Keratinocyte (primary cell): ENCODE measurements at regions not wholly inside any gene's neighbourhood (a gene's known extent, or its start where the extent isn't known, plus 50 kb on each side); places are given as distances from the start of the nearest gene placed in this dataset.

Source experiments
- DNase-seq: peaks from one replicate; pipeline ENCODE4 v3.0.0-alpha.2; 2011; ENCODE audit warnings: low read depth, missing footprints, low spot score
- FAIRE-seq: peaks from 2 replicates; lab custom pipeline; 2011; peaks lifted over from hg19 to GRCh38; lab: Jason Lieb, UNC
- H2AFZ ChIP-seq: 2 replicates; pipeline ENCODE4 v1.6.0; 2012; ENCODE audit warnings: low read length, control low read depth, inconsistent platforms; ENCODE audit not compliant: control insufficient read depth
- H3K27ac ChIP-seq: 2 replicates; pipeline ENCODE4 v1.5.1; 2011; ENCODE audit warnings: low read length; ENCODE audit not compliant: control insufficient read depth, insufficient read depth
- H3K27me3 ChIP-seq: 3 replicates; pipeline ENCODE4 v1.6.0; 2011; ENCODE audit warnings: low read length; ENCODE audit not compliant: control insufficient read depth, insufficient read depth; ENCODE audit errors: extremely low read depth
- H3K36me3 ChIP-seq, 2 experiments: 2 replicates in 1 of 2; 3 replicates in 1 of 2; pipeline ENCODE4 v1.5.1; 2011; ENCODE audit warnings: low read length in 2 of 2, mild to moderate bottlenecking in 1 of 2; ENCODE audit not compliant: control insufficient read depth in 2 of 2, insufficient read depth in 2 of 2; ENCODE audit errors: extremely low read depth in 1 of 2
- H3K4me1 ChIP-seq: 3 replicates; pipeline ENCODE4 v1.5.1; 2011; ENCODE audit warnings: low read length; ENCODE audit not compliant: control insufficient read depth, insufficient read depth; ENCODE audit errors: extremely low read depth
- H3K4me2 ChIP-seq: 3 replicates; pipeline ENCODE4 v1.6.0; 2011; ENCODE audit warnings: low read depth, low read length; ENCODE audit not compliant: control insufficient read depth, insufficient read depth; ENCODE audit errors: extremely low read depth
- H3K4me3 ChIP-seq, 3 experiments: fragments of 200-600 bp in 1 of 3; sonication (generic) in 1 of 3; 2 replicates in 2 of 3; 3 replicates in 1 of 3; pipeline ENCODE4 v1.5.1; 2011 to 2016; ENCODE audit warnings: low read length in 3 of 3, mild to moderate bottlenecking in 3 of 3, control low read depth in 2 of 3, inconsistent platforms in 1 of 3, low read depth in 1 of 3, mixed read lengths in 1 of 3, mixed run types in 1 of 3, moderate library complexity in 1 of 3; ENCODE audit not compliant: control insufficient read depth in 2 of 3, insufficient read depth in 2 of 3; ENCODE audit errors: extremely low read depth in 1 of 3
- H3K79me2 ChIP-seq: 2 replicates; pipeline ENCODE4 v1.6.0; 2012; ENCODE audit warnings: low read length; ENCODE audit not compliant: control insufficient read depth, insufficient read depth
- H3K9ac ChIP-seq: 3 replicates; pipeline ENCODE4 v1.6.0; 2011; ENCODE audit warnings: low read length; ENCODE audit not compliant: control insufficient read depth, insufficient read depth; ENCODE audit errors: extremely low read depth
- H3K9me1 ChIP-seq: 3 replicates; pipeline ENCODE4 v1.6.0; 2011; ENCODE audit warnings: low read length; ENCODE audit not compliant: control insufficient read depth, insufficient read depth; ENCODE audit errors: extremely low read depth
- H3K9me3 ChIP-seq: 2 replicates; pipeline ENCODE4 v1.5.1; 2012; ENCODE audit warnings: low read depth, low read length; ENCODE audit not compliant: control insufficient read depth
- H4K20me1 ChIP-seq: 3 replicates; pipeline ENCODE4 v1.6.0; 2011; ENCODE audit warnings: low read length; ENCODE audit not compliant: control insufficient read depth, insufficient read depth; ENCODE audit errors: extremely low read depth
- EZH2 ChIP-seq: IDR thresholded peaks from one replicate; pipeline ENCODE4 v1.6.1; 2012; ENCODE audit warnings: inconsistent platforms, mild to moderate bottlenecking, low read length, moderate library complexity
- dilution Hi-C: fragments of 300-500 bp; cut with MboI; formaldehyde crosslinking; loops from one replicate; pipeline ENCODE4 v1.7.0; 2020; ENCODE audit warnings: low sequenced_read_pairs; ENCODE audit not compliant: extremely low pct_ligation_motif_present
- TF ChIP-seq, protein P1 (sequence below), 3 experiments: IDR thresholded peaks in 1 of 3; conservative IDR thresholded peaks in 1 of 3; optimal IDR thresholded peaks in 1 of 3; 2 replicates in 2 of 3; 3 replicates in 1 of 3; pipeline versions ENCODE3 to v1.5.1; 2011; ENCODE audit warnings: low read length in 3 of 3, mild to moderate bottlenecking in 3 of 3, moderate library complexity in 2 of 3, control low read depth in 1 of 3, inconsistent platforms in 1 of 3; ENCODE audit not compliant: insufficient read depth in 2 of 3; ENCODE audit errors: extremely low read depth in 1 of 3

DNA sequence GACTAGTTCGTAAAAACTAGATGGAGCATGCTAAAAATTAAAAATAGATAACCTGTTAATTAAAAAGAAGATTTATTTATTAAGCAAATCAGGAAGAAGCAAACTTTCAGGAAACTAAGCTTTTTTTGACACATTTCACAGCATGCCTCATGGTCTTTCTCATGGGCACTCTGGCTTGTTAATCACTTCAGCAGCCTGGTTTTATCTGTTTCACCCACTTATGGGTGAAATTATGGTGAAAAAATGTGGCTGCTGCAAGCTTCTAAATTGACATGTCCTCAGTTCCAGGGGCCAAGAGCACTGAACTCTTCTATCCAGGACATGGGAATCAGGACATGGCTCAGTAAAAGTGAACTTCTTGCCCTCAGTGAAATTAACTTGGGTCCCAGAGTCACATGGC, 468.6 kb upstream of the SYT1 start:
- Histone ChIP-seq H3K9me3 (no peaks in the 10 kb centered on the region), H3K9ac (no peak overlapping the region), H3K27me3 (no peaks in the 10 kb centered on the region), H3K4me1 (no peaks in the 10 kb centered on the region), H3K79me2 (no peaks in the 10 kb centered on the region), H3K4me2 (no peak overlapping the region), H3K4me3 (no peak overlapping the region), H2AFZ (no peak overlapping the region), H3K9me1 (no peaks in the 10 kb centered on the region), H3K27ac (no peak overlapping the region), H3K36me3 (no peaks in the 10 kb centered on the region), H4K20me1 (no peaks in the 10 kb centered on the region)
- no peak for DNase-seq
- TF ChIP-seq EZH2, result no peak
- TF ChIP-seq, protein P1, sequence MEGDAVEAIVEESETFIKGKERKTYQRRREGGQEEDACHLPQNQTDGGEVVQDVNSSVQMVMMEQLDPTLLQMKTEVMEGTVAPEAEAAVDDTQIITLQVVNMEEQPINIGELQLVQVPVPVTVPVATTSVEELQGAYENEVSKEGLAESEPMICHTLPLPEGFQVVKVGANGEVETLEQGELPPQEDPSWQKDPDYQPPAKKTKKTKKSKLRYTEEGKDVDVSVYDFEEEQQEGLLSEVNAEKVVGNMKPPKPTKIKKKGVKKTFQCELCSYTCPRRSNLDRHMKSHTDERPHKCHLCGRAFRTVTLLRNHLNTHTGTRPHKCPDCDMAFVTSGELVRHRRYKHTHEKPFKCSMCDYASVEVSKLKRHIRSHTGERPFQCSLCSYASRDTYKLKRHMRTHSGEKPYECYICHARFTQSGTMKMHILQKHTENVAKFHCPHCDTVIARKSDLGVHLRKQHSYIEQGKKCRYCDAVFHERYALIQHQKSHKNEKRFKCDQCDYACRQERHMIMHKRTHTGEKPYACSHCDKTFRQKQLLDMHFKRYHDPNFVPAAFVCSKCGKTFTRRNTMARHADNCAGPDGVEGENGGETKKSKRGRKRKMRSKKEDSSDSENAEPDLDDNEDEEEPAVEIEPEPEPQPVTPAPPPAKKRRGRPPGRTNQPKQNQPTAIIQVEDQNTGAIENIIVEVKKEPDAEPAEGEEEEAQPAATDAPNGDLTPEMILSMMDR (optimal IDR thresholded peaks at IDR 0.05 in 1 of 3, IDR thresholded peaks at IDR 0.05 in 1 of 3, conservative IDR thresholded peaks at IDR 0.05 in 1 of 3; ENCODE audit: extremely low read depth in 1 of 3, insufficient read depth in 2 of 3, low read length in 3 of 3), result no peak
- FAIRE-seq, result no peak
- dilution Hi-C loops, result no loop called here

DNA sequence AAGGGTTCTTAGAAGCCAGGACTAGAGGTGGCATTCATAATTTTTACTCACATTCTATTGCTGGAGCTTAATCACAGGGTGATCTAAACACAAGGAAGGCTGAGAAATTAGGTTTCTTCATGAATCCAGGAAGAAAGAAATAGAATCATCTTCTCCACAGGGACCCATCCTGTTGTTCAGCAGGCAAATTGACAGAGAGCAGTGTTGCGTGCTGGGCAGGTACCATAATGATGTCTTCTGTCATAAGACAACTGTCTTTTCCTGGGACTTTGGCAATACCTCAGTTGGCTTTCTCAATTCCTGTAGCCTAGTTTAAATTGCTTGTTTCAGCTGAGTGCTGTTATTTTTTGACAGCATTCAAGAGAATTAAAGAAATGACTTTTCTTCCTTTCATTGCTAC, 468.0 kb upstream of the SYT1 start:
- no peaks in the 10 kb centered on the region for H4K20me1 ChIP-seq
- H3K36me3 ChIP-seq, result no peaks in the 10 kb centered on the region
- dilution Hi-C loops, result no loop called here
- no peak overlapping the region for H3K4me2 ChIP-seq
- no peaks in the 10 kb centered on the region for H3K27me3 ChIP-seq
- no peak overlapping the region for H3K27ac ChIP-seq
- no peaks in the 10 kb centered on the region for H3K9me1 ChIP-seq
- no peaks in the 10 kb centered on the region for H3K4me1 ChIP-seq
- no peak overlapping the region for H2AFZ ChIP-seq
- TF ChIP-seq, protein P1 (optimal IDR thresholded peaks at IDR 0.05 in 1 of 3, IDR thresholded peaks at IDR 0.05 in 1 of 3, conservative IDR thresholded peaks at IDR 0.05 in 1 of 3; ENCODE audit: extremely low read depth in 1 of 3, insufficient read depth in 2 of 3, low read length in 3 of 3), result no peak
- TF ChIP-seq EZH2, result no peak
- H3K9ac ChIP-seq, result no peak overlapping the region
- DNase-seq, result no peak
- H3K9me3 ChIP-seq, result no peaks in the 10 kb centered on the region
- H3K79me2 ChIP-seq, result no peaks in the 10 kb centered on the region
- H3K4me3 ChIP-seq, result no peak overlapping the region
- FAIRE-seq, result no peak
